ENCODE measurements at regions not wholly inside any gene's neighbourhood (a gene's known extent, or its start where the extent isn't known, plus 50 kb on each side); places are given as distances from the start of the nearest gene placed in this dataset.

GRCh38 chr4:31204874-31205273, 484.7 kb downstream of the PCDH7 start:
- no peak for TF ChIP-seq CTCF (IDR thresholded peaks at IDR 0.05)
- no peak overlapping the region for H3K27ac ChIP-seq
- H3K9ac ChIP-seq, result no peak overlapping the region
- no peak overlapping the region for H3K4me3 ChIP-seq (ENCODE audit: low read depth, low read length)
- H3K27me3 ChIP-seq (ENCODE audit: control insufficient read depth, insufficient read depth, low read length), result no peaks in the 10 kb centered on the region
- H3K4me1 ChIP-seq, result no peaks in the 10 kb centered on the region
- H3K4me2 ChIP-seq (ENCODE audit: low read length), result no peak overlapping the region
- H2AFZ ChIP-seq, result no peak overlapping the region
- no peaks in the 10 kb centered on the region for H3K36me3 ChIP-seq (ENCODE audit: control insufficient read depth, insufficient read depth, low read length)
- H3K79me2 ChIP-seq, result no peaks in the 10 kb centered on the region
- H3K9me3 ChIP-seq (ENCODE audit: control insufficient read depth, low read length), result no peaks in the 10 kb centered on the region

- no peaks in the 10 kb centered on the region for H3K27me3 ChIP-seq (ENCODE audit: control insufficient read depth, insufficient read depth, low read length)
- H3K27ac ChIP-seq, result no peak overlapping the region
- no peak overlapping the region for H2AFZ ChIP-seq
- H3K36me3 ChIP-seq (ENCODE audit: control insufficient read depth, insufficient read depth, low read length), result no peaks in the 10 kb centered on the region
- no peak overlapping the region for H3K9ac ChIP-seq
- H3K4me1 ChIP-seq, result no peaks in the 10 kb centered on the region
- no peak for TF ChIP-seq CTCF (IDR thresholded peaks at IDR 0.05)
- H3K4me3 ChIP-seq (ENCODE audit: low read depth, low read length), result no peak overlapping the region
- no peaks in the 10 kb centered on the region for H3K79me2 ChIP-seq
- no peaks in the 10 kb centered on the region for H3K9me3 ChIP-seq (ENCODE audit: control insufficient read depth, low read length)
- no peak overlapping the region for H3K4me2 ChIP-seq (ENCODE audit: low read length)
These were observed 500.8 kb downstream of the PCDH7 start for GRCh38 chr4:31220921-31221320.

GRCh38 chr4:31228068-31228467, 507.9 kb downstream of the PCDH7 start:
- no peaks in the 10 kb centered on the region for H3K4me1 ChIP-seq
- H3K27ac ChIP-seq, result no peak overlapping the region
- H3K9me3 ChIP-seq (ENCODE audit: control insufficient read depth, low read length), result no peaks in the 10 kb centered on the region
- no peaks in the 10 kb centered on the region for H3K79me2 ChIP-seq
- no peak overlapping the region for H2AFZ ChIP-seq
- H3K4me3 ChIP-seq (ENCODE audit: low read depth, low read length), result no peak overlapping the region
- H3K9ac ChIP-seq, result no peak overlapping the region
- no peaks in the 10 kb centered on the region for H3K36me3 ChIP-seq (ENCODE audit: control insufficient read depth, insufficient read depth, low read length)
- H3K27me3 ChIP-seq (ENCODE audit: control insufficient read depth, insufficient read depth, low read length), result no peaks in the 10 kb centered on the region
- no peak for TF ChIP-seq CTCF (IDR thresholded peaks at IDR 0.05)
- H3K4me2 ChIP-seq (ENCODE audit: low read length), result no peak overlapping the region

GRCh38 chr4:31230594-31230993, 510.4 kb downstream of the PCDH7 start:
- Histone ChIP-seq H3K79me2 (no peaks in the 10 kb centered on the region), H3K4me3 (ENCODE audit: low read depth, low read length) (no peak overlapping the region), H3K9ac (no peak overlapping the region), H3K27me3 (ENCODE audit: control insufficient read depth, insufficient read depth, low read length) (no peaks in the 10 kb centered on the region), H3K9me3 (ENCODE audit: control insufficient read depth, low read length) (no peaks in the 10 kb centered on the region), H3K4me2 (ENCODE audit: low read length) (no peak overlapping the region), H2AFZ (no peak overlapping the region), H3K36me3 (ENCODE audit: control insufficient read depth, insufficient read depth, low read length) (no peaks in the 10 kb centered on the region), H3K4me1 (no peaks in the 10 kb centered on the region), H3K27ac (no peak overlapping the region)
- TF ChIP-seq CTCF (IDR thresholded peaks at IDR 0.05), result no peak

- no peak overlapping the region for H3K4me2 ChIP-seq (ENCODE audit: low read length)
- no peak for TF ChIP-seq CTCF (IDR thresholded peaks at IDR 0.05)
- no peak overlapping the region for H3K9ac ChIP-seq
- H3K4me1 ChIP-seq, result no peaks in the 10 kb centered on the region
- no peak overlapping the region for H3K27ac ChIP-seq
- no peaks in the 10 kb centered on the region for H3K36me3 ChIP-seq (ENCODE audit: control insufficient read depth, insufficient read depth, low read length)
- no peaks in the 10 kb centered on the region for H3K27me3 ChIP-seq (ENCODE audit: control insufficient read depth, insufficient read depth, low read length)
- H3K4me3 ChIP-seq (ENCODE audit: low read depth, low read length), result no peak overlapping the region
- no peaks in the 10 kb centered on the region for H3K9me3 ChIP-seq (ENCODE audit: control insufficient read depth, low read length)
- no peaks in the 10 kb centered on the region for H3K79me2 ChIP-seq
- no peak overlapping the region for H2AFZ ChIP-seq
These were observed 514.3 kb downstream of the PCDH7 start for GRCh38 chr4:31234494-31234893.
